Activated naive CD4-positive, alpha-beta T cell treated with anti-CD3 and anti-CD28 coated beads, Interleukin-2, amount 50 U/mL, for 72 hours (primary cell): ENCODE measurements at regions not wholly inside any gene's neighbourhood (a gene's known extent, or its start where the extent isn't known, plus 50 kb on each side); places are given as distances from the start of the nearest gene placed in this dataset.

Source experiments
- ATAC-seq, 2 donors: fragments of 150-1000 bp; cut with Tn5 transposase; 2 replicates each; pipeline ENCODE4 v1.10.0; 2021; ENCODE audit warnings: mild to moderate bottlenecking in 2 of 2, moderate library complexity in 2 of 2
- DNase-seq, 2 donors: peaks; one replicate each; pipeline ENCODE4 v3.0.0; 2021 to 2022; ENCODE audit warnings: low spot score in 2 of 2
- H3K27ac Mint-ChIP-seq, 2 donors: one replicate each; pipeline ENCODE4 v1.8.0; 2022; ENCODE audit warnings: mild to moderate bottlenecking in 2 of 2, mixed read lengths in 2 of 2
- H3K36me3 Mint-ChIP-seq, 2 donors: one replicate each; pipeline ENCODE4 v1.8.0; 2022; ENCODE audit warnings: mixed read lengths in 2 of 2
- H3K9me3 Mint-ChIP-seq, 2 donors: one replicate each; pipeline ENCODE4 v1.8.0; 2022; ENCODE audit warnings: mixed read lengths in 2 of 2

DNA sequence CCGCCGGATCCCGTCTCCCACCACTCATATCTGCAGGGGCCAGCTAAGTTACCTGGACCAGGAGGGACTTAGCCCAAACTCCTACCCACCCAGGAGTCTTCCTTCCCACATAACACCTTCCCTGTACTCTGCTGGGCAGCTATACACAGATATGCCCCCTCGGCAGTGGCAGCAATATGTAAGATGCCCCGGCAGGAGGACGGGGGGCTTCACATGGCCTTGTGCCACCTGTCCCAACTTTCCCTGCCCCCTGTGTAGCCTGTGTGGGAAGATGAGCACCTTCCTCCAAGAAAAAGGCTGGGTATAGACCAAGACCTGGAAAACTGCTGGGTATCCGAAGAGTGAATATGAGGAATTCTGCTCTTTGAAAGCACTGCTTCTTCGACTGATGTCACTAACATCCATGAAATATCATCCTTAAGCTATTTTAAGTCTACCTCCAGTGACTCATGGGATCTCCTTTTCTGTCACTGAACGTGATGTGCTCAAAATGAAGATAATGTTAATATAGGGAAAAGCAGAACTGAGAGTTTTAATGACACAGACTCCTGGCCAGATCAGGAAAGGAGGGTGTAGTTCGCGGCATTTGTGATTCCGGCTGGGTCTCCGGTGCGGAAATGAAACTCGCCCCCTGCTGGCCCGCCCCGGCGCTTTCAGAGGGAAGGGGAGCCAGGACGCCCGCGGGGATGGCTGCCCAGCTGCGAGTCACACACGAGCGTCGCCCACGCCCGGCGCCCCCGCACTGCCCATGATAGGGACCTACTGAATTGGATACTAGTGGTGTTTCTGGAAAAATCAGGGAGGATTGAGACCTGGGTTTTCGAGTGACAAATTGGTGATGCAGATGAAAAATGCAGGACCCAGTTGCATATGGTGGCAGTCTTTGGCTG is 256.9 kb upstream of the NFE2L3 start:
- DNase-seq (peak; percentile 60 to 69), ATAC-seq (peak; percentile 75 to 80)
- no peaks in the 10 kb centered on the region for H3K36me3 Mint-ChIP-seq
- H3K9me3 Mint-ChIP-seq: no peaks in the 10 kb centered on the region
- peak overlapping the region in 1 of 2 donors; percentile 62 for H3K27ac Mint-ChIP-seq

DNA sequence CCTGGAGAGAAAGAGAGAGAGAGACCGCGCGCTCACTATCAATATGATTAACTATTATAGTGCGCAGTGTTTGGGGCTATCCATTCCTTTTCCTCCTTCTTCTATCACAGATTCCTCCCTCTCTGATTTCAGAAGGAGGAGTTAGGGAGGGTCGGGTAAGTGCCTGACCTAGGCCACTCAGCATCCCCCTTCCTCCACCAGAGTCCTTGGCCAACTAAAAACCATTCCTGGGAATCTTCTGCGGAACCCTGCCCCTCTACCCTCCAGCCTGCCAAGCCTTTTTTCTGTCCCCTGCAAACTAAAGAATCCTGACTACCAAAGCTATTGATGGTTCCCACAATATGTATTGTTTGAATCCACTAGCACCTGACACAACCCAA is 256.2 kb upstream of the NFE2L3 start:
- Mint-ChIP-seq H3K9me3 (no peaks in the 10 kb centered on the region), H3K27ac (no peak overlapping the region), H3K36me3 (no peaks in the 10 kb centered on the region)
- ATAC-seq (no peak), DNase-seq (no peak)

DNA sequence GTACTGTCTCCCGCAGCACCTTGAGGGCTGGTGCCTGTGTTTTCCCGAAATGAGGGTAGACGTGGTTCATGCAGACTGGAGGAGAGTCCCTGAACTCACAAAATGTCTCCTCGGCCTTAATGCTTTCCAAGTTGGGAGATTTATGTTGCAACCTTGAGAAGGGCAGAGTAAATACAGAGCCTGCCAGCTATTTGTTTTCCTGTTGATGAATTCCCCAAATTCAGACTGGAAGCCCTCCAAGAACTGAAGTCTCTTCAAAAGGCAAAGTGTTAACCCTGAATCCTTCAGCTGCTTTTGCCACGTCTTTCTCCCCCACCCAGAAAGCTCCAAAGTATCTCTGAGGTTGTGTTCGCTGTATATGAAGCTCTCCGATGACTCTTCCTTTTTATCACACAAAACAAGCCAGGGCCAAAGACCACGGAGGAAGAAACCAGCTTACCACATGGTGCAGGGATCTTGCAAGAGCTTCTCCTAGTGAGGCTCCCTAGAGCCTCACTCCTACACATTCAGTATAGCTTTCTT is 254.7 kb upstream of the NFE2L3 start:
- peak in 1 of 2 donors; percentile 41 for ATAC-seq
- Mint-ChIP-seq H3K27ac (no peak overlapping the region), H3K36me3 (no peaks in the 10 kb centered on the region), H3K9me3 (no peaks in the 10 kb centered on the region)
- DNase-seq: no peak

DNA sequence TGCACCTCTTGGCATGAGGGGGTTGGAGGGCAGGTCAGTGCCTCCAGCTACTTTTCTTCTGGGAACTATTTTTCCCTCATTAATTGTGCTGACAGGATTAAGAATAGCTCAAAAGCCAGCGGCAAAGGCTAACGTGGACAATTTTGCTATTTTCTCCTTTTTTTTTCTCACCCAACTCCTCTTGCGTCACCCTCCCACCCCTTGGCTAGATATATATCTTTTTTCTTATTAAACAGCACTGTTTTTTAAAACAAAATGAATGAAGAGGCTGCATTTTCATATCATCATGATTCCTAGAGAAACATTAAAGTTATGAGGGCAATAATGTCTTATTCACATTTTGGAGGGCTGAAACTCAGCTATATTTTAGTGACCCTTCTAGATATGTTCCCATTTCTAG is 251.8 kb upstream of the NFE2L3 start:
- no peaks in the 10 kb centered on the region for H3K36me3 Mint-ChIP-seq
- no peak overlapping the region for H3K27ac Mint-ChIP-seq
- H3K9me3 Mint-ChIP-seq: no peaks in the 10 kb centered on the region
- DNase-seq (no peak), ATAC-seq (no peak)

DNA sequence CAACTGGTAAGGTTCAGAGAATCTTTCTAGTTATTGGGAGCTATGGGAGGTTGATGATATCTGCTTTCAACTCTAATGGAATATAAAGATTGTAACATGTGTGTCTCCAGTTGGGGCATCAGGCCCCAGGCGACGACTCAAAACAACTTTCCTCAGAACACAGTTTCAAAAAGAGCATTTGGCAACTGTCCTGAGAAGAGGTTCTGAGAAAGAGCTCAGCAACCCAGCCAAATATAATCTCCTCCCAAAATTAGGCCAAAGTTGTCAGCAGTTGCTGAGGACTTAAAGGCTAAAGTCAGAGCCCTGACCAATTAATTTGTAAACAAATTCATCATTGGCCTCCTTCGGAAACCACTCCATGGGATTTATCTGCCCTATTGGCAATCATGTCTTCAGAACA is 251.1 kb upstream of the NFE2L3 start:
- no peaks in the 10 kb centered on the region for H3K36me3 Mint-ChIP-seq
- no peaks in the 10 kb centered on the region for H3K9me3 Mint-ChIP-seq
- no peak overlapping the region for H3K27ac Mint-ChIP-seq
- DNase-seq (no peak), ATAC-seq (no peak)

DNA sequence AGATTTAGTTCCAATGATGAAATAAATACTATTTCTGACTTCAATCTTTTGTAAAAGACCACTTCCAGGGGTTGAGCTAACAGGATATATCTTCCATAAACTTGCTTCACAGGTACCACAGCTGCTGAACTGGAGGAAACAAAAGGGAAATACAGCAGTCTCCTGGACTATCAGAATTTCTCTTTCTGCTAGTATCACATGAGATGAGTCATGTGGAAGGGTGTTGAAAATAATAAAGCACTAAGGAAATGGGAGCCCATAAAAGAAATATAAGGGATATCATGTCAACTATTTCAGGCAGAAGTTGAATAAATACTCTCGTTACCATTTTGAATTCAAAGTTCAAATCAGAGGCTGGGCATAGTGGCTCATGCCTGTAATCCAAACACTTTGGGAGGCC is 250.3 kb upstream of the NFE2L3 start:
- Mint-ChIP-seq H3K36me3 (no peaks in the 10 kb centered on the region), H3K27ac (no peak overlapping the region), H3K9me3 (no peaks in the 10 kb centered on the region)
- DNase-seq (no peak), ATAC-seq (no peak)

DNA sequence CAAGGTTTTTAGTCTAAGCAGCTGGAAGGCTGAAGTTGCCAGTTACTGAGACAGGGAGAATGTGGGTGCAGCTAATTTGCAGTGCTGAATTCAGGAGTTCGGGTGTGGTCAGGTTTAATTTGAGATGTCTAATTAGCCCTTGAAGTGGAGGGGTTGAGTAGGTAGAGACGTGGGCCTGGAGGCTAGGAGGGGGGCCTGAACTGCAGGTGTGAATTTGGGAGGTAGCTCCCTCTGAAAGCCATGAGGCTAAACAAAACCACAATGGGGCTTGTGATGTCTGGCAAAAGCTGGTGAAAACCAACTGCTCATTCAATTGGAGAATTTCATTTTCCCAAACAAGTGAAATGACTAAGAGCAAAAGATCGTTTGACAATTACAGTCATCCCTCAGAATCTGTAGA is 246.0 kb upstream of the NFE2L3 start:
- DNase-seq: no peak
- Mint-ChIP-seq H3K9me3 (no peaks in the 10 kb centered on the region), H3K36me3 (no peaks in the 10 kb centered on the region), H3K27ac (no peak overlapping the region)
- ATAC-seq: peak in 1 of 2 donors; percentile 79

DNA sequence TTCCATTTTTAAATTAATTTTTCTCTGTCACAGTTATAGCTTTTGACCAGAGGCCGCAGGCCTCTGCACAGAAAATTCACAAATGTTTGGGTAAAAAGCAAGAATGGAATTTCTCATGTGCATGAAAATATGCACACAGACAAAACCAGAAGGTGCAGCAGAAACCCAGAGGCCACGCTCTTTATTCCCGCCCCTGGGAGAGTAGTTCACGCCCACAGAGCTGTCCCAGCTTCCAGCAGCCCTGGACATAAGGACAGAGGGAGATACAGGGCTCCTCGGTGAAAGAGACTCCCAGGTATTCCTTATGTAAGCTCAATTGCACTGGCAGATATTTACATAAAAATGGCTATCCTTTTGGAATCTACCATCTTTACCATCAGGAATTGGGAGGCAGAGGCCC is 245.2 kb upstream of the NFE2L3 start:
- no peak overlapping the region for H3K27ac Mint-ChIP-seq
- H3K9me3 Mint-ChIP-seq: no peaks in the 10 kb centered on the region
- H3K36me3 Mint-ChIP-seq: no peaks in the 10 kb centered on the region
- DNase-seq: no peak
- no peak for ATAC-seq

DNA sequence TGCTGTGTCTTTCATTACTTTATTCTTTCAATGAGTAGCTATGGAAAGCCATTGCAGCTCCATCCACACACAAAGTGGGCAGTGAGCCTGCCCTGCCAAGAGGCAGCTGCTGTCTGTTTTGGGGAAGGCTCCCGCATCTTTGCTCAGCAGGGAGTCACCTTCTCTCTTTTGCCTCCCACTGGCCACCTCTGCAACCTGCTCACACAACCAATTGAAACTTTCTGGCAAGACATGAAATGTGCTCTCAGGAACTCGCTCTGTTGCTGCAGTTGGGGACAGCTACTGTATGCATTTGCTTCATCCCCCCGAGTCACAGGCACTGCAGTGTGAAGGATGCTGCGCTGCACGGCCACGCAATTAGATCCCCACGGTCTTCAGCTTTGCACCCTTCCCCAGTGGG is 244.8 kb upstream of the NFE2L3 start:
- H3K36me3 Mint-ChIP-seq: no peaks in the 10 kb centered on the region
- ATAC-seq (no peak), DNase-seq (no peak)
- no peak overlapping the region for H3K27ac Mint-ChIP-seq
- H3K9me3 Mint-ChIP-seq: no peaks in the 10 kb centered on the region

DNA sequence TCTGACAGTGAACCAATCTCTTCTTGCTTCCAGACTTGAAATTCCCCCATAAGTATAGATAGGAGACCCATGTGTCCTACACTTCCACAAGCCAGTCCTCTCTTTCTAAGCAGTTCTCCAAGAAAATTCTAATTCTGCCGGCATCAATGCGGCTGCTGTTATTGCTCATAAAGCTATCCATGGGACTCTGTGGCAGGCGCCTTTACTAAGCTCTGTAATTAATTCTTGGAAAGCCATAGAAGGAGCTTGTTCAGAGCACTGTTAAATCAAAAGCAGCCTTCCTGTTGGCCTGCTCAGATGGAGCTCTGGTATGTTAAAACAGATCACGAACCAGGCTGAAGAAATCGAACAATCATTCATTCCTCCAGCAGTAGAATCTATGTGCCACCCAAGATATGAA is 244.3 kb upstream of the NFE2L3 start:
- DNase-seq (no peak), ATAC-seq (no peak)
- Mint-ChIP-seq H3K27ac (no peak overlapping the region), H3K9me3 (no peaks in the 10 kb centered on the region), H3K36me3 (no peaks in the 10 kb centered on the region)

DNA sequence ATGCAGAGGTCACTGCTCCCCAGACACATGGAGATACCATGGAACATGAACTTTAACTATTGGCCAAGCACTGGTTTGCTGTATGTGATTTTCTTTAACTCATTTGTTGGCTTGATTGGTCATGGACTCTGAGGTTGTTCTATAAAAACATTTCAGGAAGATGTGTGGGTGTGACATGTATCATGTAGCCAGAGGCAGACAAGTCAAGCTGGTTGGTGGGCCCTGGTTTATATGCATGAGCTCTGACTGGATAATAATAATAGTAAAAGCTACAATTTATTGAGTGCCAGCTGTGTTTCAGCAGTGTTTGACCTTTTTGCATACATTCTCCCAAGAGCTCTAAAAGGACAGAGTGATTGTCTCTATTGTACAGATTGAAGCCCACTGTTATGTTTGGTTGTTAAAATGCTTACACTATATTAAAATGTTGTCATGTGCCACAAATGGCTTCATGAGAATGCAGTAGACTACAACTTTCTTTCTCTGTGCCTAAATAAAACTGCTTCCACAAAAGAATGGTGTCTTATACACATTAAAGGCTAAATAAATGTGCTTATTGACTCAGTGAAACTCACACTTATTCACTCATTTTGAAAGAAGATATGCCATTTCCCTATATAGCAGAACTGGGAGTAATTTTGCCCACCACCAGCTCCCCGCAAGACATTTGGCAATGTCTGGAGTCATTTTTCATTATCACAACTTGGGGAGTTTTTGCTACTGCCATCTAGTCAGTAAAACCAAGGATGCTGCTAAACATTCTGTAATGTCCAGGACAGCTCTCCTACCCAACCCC is 243.6 kb upstream of the NFE2L3 start:
- Mint-ChIP-seq H3K9me3 (no peaks in the 10 kb centered on the region), H3K27ac (no peak overlapping the region), H3K36me3 (no peaks in the 10 kb centered on the region)
- no peak for DNase-seq
- peak in 1 of 2 donors; percentile 78 for ATAC-seq

DNA sequence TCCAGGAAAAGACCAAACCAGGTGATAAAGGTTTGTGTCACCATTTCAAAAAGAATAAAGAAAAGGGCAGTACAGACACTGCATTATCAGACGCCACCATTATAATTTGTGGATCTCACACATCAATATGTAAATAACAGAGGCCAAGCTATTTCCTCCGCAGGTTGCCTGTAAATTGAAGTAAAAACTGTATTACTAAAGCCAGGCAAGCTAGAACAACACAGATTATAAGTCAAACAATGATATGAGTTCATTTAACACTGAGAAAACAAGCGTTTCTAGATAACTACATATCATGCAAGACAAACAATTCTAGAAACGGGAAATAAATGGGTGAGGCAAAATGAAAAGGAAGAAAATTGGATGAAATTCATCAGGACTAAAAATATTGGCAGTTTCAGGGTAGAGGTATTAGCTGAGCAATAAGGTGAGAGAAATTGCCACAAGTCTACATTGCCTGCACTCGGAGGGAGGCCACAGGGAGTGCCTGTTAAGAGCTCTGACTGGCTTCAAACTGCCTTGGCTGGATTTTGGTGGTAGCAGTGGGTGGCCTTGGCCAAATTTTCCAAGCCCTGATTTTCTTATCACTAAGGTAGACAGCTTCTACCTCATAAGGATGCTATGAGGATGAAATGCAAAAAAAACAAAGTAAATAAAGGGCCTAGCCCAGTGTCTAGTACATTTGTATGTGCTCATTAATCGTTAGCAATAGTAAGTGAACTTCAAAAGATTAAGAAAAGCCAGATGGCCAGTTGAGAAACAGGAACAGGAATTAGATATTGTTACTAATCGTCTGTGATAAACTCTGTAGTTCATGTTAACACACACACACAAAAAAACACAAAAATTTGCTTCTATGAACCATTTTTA is 240.0 kb upstream of the NFE2L3 start:
- no peaks in the 10 kb centered on the region for H3K9me3 Mint-ChIP-seq
- H3K36me3 Mint-ChIP-seq: no peaks in the 10 kb centered on the region
- H3K27ac Mint-ChIP-seq: no peak overlapping the region
- DNase-seq (no peak), ATAC-seq (no peak)

DNA sequence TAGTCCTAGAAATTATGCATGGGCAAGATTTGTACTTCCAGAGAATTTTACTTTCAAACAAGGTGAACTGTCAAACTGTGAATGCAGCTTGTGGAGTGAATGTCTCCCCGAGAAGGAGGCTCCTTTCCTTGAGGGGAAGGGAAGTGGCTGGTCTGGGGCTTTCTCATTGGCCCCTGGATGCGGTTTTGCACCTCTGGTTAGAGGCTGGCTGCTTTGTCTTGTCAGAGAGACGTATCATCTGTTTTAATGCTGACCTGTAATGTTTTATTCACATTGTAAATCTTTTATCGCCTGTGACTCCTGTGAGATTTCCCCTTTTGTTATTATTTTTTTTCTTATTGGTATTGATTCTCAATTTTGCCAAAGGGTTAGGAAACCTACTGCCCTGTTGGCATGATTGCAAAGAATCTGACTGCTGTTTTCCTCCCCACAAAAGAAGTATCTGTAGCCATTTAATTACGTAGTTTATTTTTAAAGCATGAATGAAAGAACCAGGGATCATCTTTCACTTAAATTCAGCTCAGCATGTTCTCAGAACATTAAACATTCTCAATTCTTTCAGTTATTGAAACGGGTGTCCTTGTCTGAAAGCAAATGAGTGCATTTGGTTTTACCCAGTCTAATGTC is 238.3 kb upstream of the NFE2L3 start:
- Mint-ChIP-seq H3K9me3 (peaks cover 5 to 8% of the 10 kb centered on the region in 2 donors), H3K36me3 (peaks cover 6 to 16% of the 10 kb centered on the region in 2 donors), H3K27ac (no peak overlapping the region)
- ATAC-seq: no peak
- DNase-seq: no peak

DNA sequence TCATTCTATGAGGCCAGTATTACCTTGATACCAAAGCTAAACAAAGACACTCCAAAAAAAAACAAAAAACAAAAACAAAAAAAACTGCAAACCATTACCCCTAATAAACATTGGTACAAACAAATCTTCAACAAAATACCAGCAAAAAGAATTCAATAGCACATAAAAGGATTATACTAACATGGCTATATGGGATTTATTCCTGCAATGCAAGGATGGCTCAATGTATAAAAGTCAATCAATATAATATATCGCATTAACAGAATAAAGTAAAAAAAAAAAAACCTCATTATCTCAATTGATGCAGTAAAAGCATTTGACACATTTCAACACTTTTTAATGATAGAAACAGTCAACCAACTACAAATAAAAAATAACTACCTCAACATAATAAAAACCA is 233.3 kb upstream of the NFE2L3 start:
- Mint-ChIP-seq H3K9me3 (peaks cover 5 to 12% of the 10 kb centered on the region in 2 donors), H3K36me3 (peaks cover 6 to 18% of the 10 kb centered on the region in 2 donors), H3K27ac (no peak overlapping the region)
- DNase-seq (no peak), ATAC-seq (no peak)

DNA sequence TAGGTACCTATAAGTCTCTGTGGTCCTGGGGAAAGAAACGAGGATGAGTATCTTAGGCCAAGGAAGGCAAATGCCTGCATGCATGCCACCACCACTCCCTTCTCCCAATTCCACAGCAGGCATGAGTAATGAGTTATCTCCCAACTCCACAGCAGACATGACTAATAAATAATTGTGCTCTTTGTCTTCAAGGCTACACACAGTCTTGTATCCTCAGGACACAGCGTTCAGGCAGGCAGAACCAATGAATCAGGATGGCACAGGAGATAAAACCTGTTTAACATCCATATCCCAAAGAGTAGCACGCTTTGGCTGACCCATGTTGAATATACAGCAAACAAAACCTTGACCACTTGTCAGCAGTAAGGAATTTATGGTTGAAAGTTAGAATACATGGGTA is 229.7 kb upstream of the NFE2L3 start:
- Mint-ChIP-seq H3K9me3 (peaks cover 5 to 12% of the 10 kb centered on the region in 2 donors), H3K27ac (no peak overlapping the region), H3K36me3 (peaks cover 6 to 17% of the 10 kb centered on the region in 2 donors)
- ATAC-seq (no peak), DNase-seq (no peak)

DNA sequence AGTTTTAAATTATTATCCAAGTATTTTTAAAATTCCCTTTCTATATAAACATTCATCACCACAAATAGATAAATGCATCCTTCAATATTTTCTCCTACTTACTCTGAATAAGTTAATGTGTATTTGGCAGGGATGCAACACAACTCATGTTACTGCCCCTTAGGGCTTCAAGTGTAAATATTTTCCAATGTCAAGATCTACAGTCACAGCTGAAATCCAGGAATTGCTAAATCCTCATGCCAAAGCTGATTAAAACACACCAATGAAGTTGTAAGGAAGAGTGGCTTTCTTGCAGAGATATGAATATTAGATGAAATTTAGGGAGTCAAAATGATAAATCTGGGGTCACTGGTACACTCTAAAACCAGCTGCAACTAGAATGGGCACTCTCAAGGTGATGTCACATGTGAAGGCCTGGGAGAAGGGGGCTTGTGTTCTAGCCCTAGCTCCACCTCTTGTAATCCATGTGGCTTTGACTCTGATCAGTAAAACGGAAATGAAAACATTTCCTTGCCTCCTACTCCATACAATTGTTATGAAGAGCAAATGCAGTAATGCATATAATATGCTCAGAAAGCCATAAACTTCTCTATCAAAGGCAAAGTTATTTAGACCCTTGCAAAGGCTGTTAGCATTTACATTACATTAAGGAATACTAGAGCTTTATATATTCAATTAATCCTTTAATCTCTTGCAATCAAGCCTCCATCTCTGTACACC is 228.1 kb upstream of the NFE2L3 start:
- peaks cover 0 to 2% of the 10 kb centered on the region in 2 donors for H3K9me3 Mint-ChIP-seq
- no peak for ATAC-seq
- DNase-seq: no peak
- H3K27ac Mint-ChIP-seq: no peak overlapping the region
- peaks cover 0 to under 1% of the 10 kb centered on the region in 2 donors for H3K36me3 Mint-ChIP-seq
